G401 (cell line): ENCODE measurements at regions not wholly inside any gene's neighbourhood (a gene's known extent, or its start where the extent isn't known, plus 50 kb on each side); places are given as distances from the start of the nearest gene placed in this dataset.

Experiments used
- DNase-seq: peaks from one replicate; pipeline ENCODE4 v3.0.0-alpha.2; 2015; ENCODE audit warnings: low spot score
- in situ Hi-C: cut with HindIII; loops from 2 replicates; pipeline ENCODE4 v1.10.0; 2016; ENCODE audit warnings: low sequenced_read_pairs, mixed read lengths

DNA sequence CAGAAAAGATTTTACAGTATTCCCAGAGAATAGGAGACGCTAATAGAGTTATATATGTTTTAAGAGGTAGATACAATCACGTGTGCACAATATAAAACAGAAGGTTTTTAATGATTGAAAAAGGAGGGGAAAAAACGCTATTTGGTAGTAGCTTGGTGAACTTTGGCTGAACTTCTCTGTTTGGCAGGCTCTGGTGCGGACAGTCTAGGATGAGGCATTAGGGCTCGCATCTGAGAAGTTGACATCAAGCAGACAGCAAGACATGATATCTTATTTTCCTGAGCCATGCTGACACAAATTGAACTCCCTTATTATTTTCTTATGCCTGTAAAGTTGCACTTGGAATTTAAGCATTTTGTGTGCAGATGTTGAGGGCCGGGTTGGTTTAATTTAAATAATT, 176.6 kb downstream of the EN1 start:
- DNase-seq, result no peak
- in situ Hi-C loops, result no loop called here

DNA sequence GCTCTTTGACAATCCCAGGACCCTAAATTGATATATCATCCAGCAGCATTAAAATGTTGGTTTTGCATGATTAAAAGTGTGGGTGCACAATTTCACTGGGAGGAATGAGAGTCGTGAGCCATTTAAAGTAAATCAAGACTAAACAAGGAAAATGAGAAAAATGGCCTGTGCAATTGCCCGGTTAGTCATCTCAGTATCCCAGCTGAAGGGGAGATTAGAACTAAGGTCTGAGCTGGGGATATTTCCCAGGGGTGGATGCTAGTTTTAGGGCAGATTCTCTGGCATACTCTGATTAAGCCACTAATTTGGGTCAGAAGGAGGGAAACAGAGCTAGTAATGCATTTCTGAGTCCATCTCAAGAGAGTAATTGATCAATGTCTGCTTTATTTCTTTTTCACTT, 177.2 kb downstream of the EN1 start:
- no peak for DNase-seq
- in situ Hi-C loops, result no loop called here

DNA sequence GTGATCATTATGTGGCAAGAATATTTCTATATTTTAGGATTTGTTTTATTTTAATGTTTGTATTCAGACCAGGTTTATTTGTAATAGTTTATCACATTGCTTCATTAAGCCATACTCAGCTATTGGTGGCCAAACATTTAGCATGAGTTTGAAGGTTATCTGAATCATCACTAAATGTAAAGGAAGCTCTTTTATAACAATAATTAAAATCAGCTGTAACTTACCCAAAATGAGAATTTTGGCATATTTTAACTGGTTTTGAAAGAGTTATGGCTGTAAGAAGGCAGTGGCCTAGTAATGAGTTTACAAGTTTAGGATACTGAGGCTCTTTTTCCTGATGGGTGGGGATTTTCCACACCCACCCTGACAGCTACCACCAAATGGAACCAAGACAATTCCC, 177.8 kb downstream of the EN1 start:
- no peak for DNase-seq
- in situ Hi-C loops, result no loop called here

DNA sequence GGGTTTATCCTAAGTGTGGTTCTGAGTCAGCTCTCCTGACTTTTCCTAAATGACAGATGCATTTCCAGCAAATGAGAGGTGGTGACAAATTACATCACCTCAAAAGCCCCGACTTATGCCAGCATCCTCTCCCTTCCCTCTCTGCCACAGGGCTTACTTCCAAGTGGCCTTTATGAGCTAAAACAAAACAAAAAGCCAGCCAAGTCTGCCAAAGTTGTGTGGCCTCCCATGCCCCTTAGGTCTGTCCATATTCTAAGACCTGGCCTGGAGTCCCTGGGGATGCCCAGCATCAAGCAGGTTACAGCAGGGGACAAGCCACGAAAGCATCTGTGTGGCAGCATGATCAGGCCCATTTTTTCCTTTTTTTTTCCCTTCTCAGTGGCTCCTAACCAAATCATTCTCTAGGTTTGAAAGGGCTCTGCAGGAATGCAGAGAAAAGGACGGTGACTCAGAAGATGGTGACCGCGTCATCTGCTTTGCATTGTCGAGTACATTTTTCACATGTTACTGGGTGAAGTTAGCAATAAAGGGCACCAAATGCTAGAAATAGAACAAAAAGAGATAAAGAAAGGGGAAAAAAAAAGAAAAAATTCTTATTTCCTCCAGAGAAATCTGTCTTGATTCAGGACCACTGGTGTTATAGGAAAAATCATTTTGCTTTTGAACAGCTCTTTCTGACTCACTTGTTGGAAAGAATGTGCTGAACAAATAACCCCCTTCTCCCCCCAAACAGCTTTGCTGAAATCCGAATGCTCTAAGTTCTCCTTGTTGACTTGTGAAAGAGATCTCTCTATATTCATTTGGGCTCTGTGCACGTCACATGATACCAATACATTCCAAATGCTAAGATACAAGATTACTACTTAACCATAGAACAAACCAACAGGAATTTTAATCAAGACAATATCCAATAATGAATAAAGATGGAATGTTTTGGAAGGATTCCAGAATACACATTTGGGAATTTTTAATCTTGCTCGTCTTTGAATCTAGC, 178.7 kb downstream of the EN1 start:
- in situ Hi-C loops, result no loop called here
- no peak for DNase-seq

DNA sequence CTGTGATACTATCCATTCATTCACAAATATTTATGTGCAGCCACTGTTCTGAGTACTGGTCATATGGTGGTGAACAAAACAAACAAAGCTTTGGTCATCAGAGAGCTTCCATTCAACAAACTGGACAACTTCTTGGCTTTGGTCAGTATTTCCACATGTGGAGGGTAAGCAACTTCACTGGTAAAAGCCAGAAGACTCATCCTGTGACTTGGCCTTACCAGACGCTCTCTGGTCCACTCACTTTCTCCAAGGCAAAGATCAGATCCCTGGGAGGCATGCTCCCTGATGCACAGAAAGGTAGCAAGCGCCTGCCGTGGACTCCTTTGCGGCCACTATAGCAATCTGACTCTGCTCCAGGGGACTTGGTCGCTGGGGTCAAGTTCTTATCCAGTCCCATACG, 179.5 kb downstream of the EN1 start:
- no peak for DNase-seq
- in situ Hi-C loops, result no loop called here

DNA sequence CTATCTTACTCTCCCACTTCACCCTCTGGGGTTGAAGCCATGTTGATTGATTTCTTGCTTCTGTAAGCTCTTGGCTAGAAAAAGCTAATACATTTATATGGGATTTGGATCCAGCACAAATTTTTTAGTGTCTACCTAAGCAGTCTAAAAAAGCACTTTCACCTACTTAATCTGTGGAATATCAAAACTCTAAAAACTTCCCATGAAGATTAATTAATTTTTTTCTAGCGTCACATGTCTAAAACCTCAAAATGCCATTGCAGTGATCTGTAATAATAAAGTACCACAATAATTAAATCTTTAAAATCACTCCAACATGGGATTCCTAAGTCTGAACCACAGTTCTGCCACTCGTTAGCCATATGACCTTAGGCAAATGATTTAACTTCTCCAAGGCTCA, 180.1 kb downstream of the EN1 start:
- in situ Hi-C loops, result no loop called here
- no peak for DNase-seq

DNA sequence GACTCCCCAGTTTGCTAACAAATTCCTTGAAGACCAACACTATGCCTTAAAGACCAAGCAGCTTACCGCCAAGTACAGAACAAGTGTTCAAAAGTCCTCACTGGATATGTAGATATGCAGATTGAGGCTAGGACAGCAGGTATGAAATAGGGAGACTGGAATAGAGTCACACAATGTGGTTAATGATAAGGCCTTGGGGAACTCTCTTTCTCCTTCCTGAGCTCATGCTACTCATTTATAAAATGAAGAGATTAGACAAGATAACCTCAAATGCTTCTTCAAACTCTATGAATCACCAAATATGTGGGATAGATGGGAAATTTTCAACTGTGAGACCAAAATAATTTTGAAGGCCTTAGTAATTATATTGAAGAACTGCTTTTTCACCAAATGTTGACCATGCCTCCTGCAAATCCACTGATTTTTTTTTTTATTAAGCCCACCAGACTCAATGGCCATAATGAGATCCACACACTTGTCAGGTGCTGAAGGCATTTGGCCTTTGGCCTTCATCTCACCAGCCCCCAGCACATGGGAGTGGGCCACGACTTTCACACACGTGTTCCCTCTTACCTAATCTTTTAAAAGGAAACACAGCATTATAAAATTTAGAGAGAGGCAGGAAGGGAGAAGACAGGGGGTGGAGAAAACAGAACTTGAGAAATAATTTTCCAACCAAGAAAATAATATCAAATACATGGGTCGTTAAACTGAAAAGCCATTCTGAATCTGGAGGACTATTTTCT, 181.5 kb downstream of the EN1 start:
- in situ Hi-C loops, result no loop called here

DNA sequence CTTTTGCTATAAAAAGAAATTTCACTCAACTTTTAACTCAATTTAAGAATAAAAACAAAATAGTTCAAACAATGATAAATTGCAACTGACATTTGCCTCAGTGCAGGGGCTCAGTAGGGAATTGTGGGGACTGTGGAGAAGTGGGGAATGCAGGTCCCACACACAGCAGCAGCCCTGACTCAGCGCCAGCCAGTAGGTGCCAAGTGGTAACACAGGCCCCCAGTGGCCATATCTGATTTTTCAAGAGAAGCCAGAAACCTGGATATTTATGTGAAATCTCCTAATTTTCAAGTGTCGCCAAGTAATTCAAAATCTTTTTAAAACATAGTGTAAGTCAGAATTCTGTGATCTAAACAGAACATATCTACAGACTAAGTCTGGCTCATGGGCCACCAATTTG, 186.3 kb downstream of the EN1 start:
- no peak for DNase-seq
- in situ Hi-C loops, result no loop called here

More for the DNA sequence above, 181.5 kb downstream of the EN1 start:
- DNase-seq, result no peak

DNA sequence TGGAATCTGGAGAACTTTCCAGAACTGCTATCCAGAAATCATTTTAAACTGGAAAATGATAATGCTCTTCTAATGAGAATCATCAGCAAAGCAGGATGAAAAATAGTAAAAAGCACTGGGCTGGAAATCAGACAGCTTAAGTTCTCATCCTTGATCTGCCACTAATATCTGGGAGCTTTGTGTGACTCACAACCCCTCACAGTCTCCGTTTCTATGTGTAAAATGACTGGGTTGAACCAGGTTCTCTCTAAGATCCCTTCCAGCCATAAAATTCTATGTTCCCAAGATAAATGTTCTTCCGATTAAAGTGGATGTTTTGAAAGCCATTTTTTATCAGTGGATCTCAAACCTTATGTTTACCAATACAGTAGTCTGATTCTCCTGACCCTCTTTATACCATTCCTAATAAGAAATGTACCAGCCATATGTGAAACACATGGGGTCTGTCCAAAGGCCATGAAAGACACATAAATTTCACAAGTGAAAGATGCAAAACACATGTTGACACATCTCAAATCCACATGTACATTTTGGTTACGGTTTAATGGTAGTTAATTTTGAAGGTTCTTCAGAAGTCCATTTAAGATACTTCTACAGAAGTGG, 188.8 kb downstream of the EN1 start:
- in situ Hi-C loops, result no loop called here
- DNase-seq, result no peak

DNA sequence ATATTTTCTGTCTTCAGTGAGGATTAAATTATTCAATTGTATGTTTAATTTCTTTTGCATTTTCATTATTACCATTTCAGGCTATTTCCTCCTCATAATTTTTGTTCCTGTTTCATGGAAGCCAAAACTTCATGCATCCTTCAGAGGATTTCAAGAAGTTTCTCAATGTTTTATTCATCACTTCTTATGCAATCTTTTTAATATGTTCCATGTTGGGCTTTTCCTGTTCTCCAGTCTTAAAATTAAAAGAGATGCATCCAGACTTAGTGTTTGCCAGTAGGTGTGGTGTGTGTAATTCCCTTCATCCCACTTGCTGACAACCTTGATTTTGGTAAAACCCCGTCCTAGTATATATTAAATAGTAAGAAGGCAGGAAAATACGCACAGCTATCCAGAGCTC, 190.0 kb downstream of the EN1 start:
- no peak for DNase-seq
- in situ Hi-C loops, result no loop called here

DNA sequence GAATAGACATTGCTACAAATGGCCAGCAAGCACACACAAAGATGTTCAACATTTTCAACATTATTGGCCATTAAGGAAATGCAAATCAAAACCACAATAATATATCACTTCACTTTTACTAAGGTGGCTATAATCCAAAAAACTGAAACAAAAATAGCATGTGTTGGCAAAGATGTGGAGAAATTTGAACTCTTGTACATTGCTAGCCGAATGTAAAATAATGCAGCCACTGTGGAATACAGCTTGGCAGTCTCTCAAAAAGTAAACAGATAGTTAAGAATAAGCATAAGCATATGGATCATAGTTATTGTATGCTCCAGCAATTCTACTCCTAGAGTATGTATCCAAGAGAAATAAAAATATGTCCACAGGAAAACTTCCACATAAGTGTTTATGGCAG, 192.5 kb downstream of the EN1 start:
- in situ Hi-C loops, result no loop called here
- no peak for DNase-seq

DNA sequence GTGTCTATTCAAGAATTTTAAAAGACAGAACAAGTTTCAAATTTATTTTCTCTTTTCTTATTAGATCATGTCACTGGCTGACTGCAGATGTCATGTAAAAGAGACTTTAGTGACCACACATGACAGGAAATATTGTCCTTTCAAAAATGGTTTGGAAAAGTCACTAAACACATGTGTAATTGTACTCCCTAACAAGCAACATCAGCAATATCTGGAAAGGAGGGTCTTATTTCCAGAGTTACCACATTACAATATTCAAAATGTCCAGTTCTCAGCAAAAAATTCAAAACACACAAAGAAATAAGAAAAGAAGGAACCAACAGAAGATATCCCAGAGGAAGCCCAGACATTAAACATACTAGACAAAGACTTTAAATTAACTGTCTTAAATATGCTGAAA, 197.1 kb downstream of the EN1 start:
- DNase-seq, result no peak
- in situ Hi-C loops, result no loop called here

DNA sequence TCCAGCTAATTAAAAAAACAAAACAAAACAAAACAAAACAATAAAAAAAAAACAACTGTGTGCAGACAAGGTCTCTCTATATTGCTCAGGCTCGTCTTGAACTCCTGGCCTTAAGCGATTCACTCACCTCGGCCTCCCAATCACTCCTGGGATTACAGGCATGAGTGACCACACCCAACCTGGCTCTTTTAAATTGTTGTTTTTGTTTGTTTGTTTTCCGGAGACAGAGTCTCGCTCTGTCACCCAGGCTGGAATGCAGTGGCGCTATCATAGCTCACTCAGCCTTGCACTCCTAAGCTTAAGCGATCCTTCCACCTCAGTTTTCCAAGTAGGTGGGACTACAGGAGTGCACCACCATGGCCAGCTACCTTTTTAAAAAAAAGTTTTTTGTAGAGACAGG, 201.6 kb downstream of the EN1 start:
- in situ Hi-C loops, result no loop called here
- no peak for DNase-seq

DNA sequence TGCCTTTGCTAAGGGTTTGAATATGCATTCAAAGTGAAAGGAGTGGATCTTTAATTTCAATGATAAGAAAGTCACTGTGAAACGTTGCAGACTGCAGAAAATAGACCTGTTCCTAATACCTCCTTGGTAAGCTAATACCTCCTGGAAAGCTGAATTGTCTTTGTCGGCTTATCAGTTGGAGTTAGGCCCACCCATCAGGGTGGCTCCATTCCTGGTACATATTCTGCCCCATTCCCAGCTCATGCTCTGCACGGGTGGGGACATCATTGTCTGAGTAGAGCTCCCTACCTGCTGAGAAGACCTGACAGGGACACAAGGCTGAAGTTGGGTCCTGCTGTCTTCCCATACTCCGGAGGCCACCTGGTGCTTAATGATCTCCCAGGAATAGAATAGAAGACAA, 203.3 kb downstream of the EN1 start:
- no peak for DNase-seq
- in situ Hi-C loops, result no loop called here

DNA sequence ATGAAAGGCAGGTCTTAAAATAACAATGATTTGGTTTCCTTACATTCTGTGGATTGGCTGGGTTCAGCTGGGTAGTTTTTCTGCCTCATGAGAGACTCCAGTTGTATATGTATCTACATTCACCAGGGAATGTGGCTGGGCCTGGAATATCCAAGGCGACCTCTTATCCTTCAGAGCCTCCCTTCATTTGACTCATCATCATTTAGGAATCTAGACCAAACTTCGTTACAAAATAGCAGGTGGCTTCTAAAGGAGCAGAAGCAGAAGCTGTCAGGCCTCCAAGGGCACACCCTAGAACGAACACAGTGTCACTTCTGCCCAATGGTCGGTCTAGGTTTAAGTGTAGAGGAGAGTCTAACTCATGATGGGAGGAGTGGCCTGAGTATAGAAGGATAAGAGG, 204.2 kb downstream of the EN1 start:
- in situ Hi-C loops, result no loop called here
- DNase-seq, result no peak

DNA sequence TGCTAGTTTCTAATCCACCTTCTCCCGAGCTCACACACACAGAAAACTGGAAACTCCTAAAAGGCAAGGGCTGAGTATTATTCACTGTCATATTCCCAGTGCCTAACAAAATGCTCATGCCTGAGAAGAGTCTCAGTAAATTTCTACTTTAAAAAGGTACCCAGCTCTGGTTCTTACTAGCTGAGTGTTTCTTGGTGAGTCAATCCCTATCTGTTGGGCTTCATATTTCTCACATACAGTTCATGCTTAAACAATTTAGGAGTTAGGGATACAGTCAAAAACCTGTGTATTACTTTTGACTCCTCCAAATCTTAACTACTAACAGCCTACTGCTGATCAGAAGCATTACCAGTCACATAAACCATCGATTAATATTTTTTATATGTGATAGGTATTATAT, 204.9 kb downstream of the EN1 start:
- DNase-seq, result no peak
- in situ Hi-C loops, result no loop called here

DNA sequence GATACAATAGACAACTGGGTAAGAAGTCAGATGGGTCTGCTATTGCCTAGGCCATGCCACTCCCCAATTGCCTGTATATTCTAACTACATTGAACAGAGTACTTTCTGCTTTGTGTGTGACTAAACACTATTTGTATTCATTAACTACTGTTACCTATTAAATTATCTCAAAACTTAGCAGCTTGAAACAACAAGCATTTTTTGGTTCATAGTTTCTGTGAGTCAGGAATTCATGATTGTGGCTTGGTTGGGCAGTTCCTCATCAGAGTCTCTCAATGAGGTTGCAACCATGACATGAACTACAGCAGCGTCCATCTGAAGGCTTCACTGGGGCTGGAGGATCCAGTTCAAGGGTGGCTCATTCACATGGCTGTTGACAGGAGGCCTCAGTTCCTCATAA, 205.7 kb downstream of the EN1 start:
- in situ Hi-C loops, result no loop called here
- no peak for DNase-seq

DNA sequence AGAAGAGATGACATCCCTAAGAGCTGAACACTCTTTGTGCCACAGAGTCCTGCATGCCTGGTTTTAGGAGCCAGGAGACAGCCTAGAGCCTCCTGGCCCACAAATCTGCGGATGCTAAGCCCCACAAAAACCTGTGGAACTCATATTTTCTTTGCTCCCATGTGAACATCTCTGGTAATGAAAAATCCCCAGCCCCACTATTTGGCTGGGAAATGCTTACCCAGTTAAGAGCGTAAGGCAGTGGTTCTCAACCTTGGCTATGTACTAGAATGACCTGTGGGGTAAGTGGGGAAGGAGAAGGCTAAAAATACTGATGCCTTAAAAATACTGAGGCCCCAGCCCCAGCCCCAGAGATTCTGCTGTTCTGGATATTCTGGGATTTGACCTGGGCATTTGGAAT, 208.1 kb downstream of the EN1 start:
- in situ Hi-C loops, result no loop called here
- DNase-seq, result no peak

DNA sequence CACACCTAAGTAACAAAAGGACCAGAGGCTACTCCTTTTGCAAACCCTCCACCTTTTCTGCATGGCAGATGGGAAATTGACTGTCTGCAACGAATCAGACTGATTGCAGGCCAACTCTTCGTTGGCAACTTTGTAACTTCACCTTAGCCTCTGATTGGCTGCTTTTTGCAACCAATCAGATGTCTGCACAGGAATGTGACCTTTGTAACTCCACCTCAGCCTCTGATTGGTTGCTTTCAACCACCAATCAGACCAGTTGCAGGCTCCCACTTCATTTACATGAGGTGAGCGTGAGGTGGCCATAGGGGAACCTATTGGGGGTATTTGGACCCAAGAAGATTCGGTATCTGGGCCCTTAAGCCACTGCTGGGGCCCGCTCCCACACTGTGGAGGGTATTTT, 209.0 kb downstream of the EN1 start:
- in situ Hi-C loops, result no loop called here
- no peak for DNase-seq

DNA sequence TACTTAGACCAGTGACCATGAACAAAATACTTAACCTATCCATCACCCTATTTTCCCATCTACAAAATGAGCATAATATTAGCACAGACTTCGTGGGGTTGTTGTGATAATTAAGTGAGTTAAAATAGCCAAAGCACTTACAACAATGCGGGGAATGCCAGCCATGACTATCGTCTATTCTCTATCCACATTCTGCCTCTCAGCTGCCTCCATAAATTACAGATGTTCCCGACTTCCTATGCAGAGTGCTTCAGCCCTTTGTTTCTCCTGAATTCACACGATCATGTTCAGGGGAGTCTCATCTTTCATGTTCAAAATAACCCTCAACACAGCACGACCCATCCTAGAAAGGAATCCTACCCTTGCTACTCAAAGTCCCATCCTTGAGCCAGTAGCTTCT, 211.6 kb downstream of the EN1 start:
- in situ Hi-C loops, result no loop called here
- no peak for DNase-seq
